Stimulated activated CD4-positive, alpha-beta T cell treated with anti-CD3 and anti-CD28 coated beads, Interleukin-15, amount 100 ng/mL, for 48 hours (primary cell): ENCODE measurements at regions not wholly inside any gene's neighbourhood (a gene's known extent, or its start where the extent isn't known, plus 50 kb on each side); places are given as distances from the start of the nearest gene placed in this dataset.
"Not testable (repeated sequence)": the region's sequence is repeated elsewhere in the genome, so short reads cannot be mapped to it uniquely, and the experiment has no call there.

Experiments
- DNase-seq, 2 donors: peaks; one replicate each; pipeline ENCODE4 v3.0.0-alpha.2; 2020; ENCODE audit warnings: low read depth in 2 of 2

- DNase-seq = no peak
Observed at GRCh38 chr14:84433961-84434360, 1096.0 kb upstream of the FLRT2 start.

GRCh38 chr14:84435820-84436324, 1094.1 kb upstream of the FLRT2 start:
- DNase-seq = no peak

- no peak for DNase-seq
Observed at GRCh38 chr14:84436528-84436927, 1093.4 kb upstream of the FLRT2 start.

- no peak for DNase-seq
Observed at GRCh38 chr14:84442521-84442920, 1087.4 kb upstream of the FLRT2 start.

DNA sequence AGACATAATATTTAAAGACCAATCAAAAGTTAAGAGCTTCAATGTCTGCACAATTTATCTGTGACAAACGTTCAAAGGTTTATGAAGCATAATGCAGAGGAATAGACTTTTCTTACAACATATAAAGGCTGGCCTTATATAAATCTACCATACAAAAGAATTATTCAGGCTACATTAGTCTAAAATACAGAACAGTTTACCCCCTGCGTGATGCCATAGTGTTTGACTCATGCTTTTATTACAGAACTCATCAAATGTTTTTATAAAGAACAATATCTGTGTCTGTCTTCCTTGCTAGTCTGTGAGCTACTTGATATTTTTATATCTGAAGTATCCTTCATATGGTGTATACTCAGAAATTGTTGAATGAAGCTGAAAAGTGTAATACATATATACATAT, 1084.5 kb upstream of the FLRT2 start:
- no peak for DNase-seq

DNA sequence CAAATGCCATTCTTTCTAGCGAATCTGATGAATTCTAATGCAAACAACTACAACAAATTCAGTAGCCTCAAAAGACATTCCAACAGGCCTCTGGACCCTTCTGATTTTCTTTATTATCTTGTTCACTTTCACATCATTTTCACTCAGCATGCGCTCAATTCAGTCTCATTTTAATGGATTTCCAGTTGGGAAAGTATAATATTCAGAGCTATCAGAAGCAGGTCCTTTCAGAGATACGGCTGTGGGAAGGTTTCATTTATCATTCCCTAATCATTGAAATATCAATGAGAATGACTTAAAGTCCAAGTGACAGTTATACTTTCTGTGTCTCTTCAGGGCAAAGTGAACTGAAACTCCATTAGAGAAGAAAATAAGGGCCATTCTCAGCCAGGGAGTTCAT, 1083.7 kb upstream of the FLRT2 start:
- no peak for DNase-seq

- DNase-seq = no peak
Observed at GRCh38 chr14:84453307-84453950, 1076.5 kb upstream of the FLRT2 start.

- DNase-seq = no peak
Observed at GRCh38 chr14:84454114-84454513, 1075.8 kb upstream of the FLRT2 start.

GRCh38 chr14:84456946-84457345, 1073.0 kb upstream of the FLRT2 start:
- DNase-seq = no peak

DNA sequence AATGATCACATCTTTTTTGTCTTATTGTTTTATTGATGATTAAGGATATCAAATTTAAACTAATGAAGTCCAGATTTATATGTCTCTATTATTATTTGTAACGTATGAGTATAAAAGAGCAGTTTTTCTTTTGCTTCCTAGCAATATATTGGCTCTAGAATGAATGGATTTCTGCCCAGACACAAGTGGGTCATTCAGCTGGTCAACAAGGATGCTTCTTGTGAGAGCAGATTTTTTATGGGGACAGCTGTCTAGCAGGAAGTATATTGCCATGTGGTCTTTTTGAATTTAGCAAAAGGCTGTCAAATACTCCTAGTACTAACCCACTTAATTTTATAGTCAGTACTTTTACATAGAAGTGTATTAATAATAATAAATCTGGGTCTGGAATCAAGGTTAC, 1071.1 kb upstream of the FLRT2 start:
- no peak for DNase-seq

DNA sequence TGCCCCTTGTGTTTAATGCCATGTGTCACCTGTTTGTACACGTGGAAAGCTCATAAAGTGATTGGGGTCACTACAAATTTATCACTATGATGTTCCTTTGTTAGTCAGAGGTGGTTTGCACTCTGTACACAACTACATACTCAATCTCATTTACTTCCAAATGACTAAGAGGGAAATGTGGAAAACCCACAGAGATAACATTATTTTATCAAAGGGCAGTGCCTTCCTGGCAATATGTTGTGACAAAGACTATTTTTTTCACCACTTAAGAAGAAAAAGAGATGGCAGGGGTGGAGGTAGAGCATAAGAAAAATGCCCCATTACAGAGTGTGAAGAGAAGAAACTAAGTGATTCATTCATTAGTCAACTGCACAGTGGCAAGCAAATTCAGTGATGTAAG, 1064.1 kb upstream of the FLRT2 start:
- DNase-seq = no peak

DNA sequence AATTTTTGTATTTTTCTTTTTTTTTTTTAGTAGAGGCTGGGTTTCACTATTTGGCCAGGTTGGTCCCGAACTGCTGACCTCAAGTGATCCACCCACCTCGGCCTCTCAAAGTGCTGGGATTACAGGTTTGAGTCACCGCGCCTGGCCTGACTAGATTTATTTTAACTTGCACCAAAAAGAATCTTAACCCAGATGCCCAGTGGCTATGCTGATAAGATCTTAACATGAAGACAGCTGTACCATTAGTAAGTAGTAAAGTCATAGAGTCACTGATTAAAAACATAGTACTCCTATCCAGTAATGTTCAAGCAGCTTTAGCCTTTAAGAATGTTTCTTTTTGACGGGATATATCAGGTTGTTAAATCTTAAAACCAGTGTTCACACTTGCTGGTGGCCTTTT, 1061.8 kb upstream of the FLRT2 start:
- no peak for DNase-seq

DNA sequence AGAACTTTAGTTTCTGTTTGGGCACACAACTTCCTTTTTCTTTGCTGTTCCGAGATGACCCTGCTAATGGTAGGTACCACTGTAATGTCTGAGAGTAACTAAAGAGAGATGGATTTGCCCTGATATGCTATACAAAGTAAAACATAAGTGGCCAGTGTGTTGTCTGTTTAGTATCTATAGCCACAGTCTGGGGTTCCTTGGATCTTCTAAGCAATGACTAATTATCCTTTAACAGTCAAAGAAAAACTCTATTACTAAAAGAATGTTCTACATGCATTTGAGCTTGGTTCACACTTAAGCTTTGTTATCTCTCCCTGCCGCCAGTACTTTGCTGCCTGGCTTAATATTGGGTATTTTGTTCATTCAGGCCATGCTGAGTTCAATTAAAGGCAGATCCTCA, 1051.9 kb upstream of the FLRT2 start:
- DNase-seq = no peak

GRCh38 chr14:84482256-84483071, 1047.5 kb upstream of the FLRT2 start:
- DNase-seq = no peak

DNA sequence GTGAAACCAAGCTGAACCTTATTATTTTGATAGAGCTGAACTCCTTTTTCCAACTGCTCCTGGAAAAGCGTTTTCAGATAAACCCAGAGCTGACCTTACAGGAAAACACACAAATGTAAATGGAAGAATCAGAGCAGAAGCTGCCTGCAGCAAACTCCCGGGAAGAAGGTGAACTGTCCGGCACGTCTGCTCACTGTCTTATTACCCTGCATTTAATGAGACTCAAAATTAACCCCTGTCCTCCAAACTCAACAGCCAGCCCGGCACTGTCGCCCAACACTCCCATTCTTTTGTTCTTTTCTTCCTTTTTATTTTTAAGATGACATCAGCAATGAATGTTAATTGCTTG, 1046.9 kb upstream of the FLRT2 start:
- DNase-seq = no peak

DNA sequence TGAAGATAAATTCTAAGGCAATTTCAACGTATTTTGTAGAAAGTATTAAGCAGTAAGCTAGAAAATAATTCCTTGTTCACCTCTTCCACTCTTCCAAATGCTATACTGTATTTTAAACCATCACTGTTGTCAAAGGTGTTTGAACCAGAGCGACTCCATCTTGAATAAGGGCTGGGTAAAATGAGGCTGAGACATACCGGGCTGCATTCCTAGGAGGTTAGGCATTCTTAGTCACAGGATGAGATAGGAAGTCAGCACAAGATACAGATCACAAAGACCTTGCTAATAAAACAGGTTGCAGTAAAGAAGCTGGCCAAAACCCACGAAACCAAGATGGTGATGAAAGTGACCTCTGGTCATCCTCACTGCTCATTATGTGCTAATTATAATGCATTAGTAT, 1045.7 kb upstream of the FLRT2 start:
- DNase-seq = not testable (repeated sequence)

DNA sequence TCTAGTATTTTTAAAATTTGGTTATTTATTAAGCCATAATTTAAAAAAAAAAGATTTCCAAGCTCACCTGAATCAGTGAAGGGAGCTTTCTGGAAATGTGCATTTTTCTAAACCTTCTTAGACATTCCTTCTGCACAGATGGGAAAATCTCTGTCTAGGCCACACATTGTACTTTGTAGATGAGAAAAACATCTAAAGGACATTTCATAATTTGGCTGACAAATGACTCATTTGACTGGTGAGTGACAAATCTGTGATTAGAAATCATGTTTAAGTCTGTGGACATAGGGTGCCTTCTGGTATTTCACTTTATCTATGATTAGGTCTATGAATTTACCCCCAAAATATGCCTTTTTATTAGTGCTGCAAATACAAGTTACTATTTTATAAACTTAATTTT, 1044.9 kb upstream of the FLRT2 start:
- no peak for DNase-seq

DNA sequence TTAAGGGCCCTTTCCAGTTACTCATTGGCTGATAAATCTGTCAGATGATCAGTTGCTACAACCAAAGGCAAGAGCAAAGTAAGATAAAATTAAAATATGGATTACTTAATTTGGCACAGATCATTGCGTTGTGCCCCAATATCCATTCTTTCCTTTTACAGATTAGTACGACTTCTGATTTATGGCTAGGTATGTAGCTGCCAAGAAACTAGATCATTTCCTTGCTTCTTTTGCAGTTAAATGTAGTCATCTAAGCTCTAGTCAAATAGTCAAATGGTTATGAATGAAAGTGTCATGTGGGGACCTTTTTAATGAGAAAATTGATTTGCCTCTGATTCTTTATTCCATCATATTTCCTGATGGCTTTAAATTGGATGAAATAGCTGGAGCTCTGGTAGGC, 1039.9 kb upstream of the FLRT2 start:
- DNase-seq = no peak

DNA sequence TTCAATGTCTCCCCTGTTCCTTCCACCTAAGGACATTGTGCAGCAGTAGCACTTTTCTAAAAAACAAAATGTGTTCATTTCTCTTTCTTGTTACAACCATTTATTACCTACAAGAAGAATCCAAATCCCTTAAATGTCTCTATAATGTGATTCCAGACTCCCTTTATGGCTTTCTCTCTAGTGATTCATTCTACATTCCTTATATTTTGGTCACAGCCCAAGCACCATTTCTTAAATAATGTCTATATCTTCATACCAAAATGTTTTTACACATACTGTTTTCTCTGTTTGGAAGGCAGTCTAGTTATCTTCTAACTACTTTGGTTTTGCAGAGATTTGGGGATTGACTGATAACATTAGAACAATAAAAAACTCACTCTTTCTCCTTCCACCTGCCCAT, 1037.3 kb upstream of the FLRT2 start:
- DNase-seq = no peak

DNA sequence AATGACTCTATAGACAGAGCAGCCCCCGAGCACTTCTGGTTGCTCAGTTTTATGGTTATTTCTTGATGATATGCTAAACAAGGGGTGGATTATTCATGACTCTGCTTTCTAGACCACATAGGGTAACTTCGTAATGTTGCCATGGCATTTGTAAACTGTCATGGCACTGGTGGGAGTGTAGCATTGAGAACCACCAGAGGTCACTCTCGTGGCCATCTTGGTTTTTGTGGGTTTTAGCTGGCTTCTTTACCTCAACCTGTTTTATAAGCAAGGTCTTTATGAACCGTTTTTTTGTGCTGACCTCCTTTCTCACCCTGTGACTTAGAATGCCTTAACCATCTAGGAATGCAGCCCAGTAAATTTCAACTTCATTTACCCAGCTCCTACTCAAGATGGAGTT, 1036.2 kb upstream of the FLRT2 start:
- no peak for DNase-seq

- no peak for DNase-seq
Observed at GRCh38 chr14:84496677-84497076, 1033.3 kb upstream of the FLRT2 start.

- not testable (repeated sequence) for DNase-seq
Observed at GRCh38 chr14:84512823-84513222, 1017.1 kb upstream of the FLRT2 start.

DNA sequence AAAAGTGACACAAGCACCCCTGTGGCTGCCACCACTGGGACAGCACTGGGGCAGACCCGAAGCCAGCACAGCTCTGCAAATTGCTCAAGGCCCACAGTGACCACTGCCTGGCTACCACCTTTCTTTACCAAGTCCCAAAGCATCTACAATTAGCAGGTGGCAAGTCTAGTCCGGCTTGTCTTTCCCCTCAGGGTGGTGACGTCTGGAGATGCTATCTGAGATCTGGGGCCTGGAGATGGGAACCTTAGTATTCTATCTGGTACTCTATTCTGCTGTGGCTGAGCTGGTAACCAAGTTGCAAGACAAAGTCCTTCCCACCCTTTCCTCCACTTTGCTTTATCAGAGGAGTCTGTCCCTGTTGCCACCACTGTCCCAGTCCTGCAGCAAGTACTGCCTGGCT, 1010.1 kb upstream of the FLRT2 start:
- DNase-seq = no peak
